NT2/D1 (cell line): ENCODE measurements at regions not wholly inside any gene's neighbourhood (a gene's known extent, or its start where the extent isn't known, plus 50 kb on each side); places are given as distances from the start of the nearest gene placed in this dataset.

Experiments
- DNase-seq: peaks from one replicate; pipeline ENCODE4 v3.0.0-alpha.2; 2011; ENCODE audit warnings: low read depth, low spot score
- H3K27me3 ChIP-seq: 2 replicates; pipeline ENCODE4 v1.6.0; 2011; ENCODE audit warnings: mild to moderate bottlenecking; ENCODE audit not compliant: insufficient read length, insufficient read depth
- H3K36me3 ChIP-seq: 2 replicates; pipeline ENCODE4 v1.6.1; 2011; ENCODE audit warnings: mild to moderate bottlenecking, low read length, mixed read lengths; ENCODE audit not compliant: insufficient read depth, insufficient read length
- H3K4me1 ChIP-seq: 2 replicates; pipeline ENCODE4 v1.5.1; 2011; ENCODE audit not compliant: insufficient read depth, insufficient read length
- H3K4me3 ChIP-seq: 2 replicates; pipeline ENCODE4 v1.5.1; 2011; ENCODE audit warnings: low read depth; ENCODE audit not compliant: insufficient read length
- H3K9ac ChIP-seq: 2 replicates; pipeline ENCODE4 v1.6.0; 2011; ENCODE audit warnings: low read depth; ENCODE audit not compliant: insufficient read length
- H3K9me3 ChIP-seq: 2 replicates; pipeline ENCODE4 v1.5.1; 2011; ENCODE audit warnings: mild to moderate bottlenecking, low read length; ENCODE audit not compliant: insufficient read depth
- SUZ12 ChIP-seq: IDR thresholded peaks from 2 replicates; pipeline ENCODE4 v1.6.1; 2011; ENCODE audit not compliant: insufficient read length, insufficient read depth; ENCODE audit errors: extremely low read depth
- YY1 ChIP-seq: IDR thresholded peaks from 2 replicates; pipeline ENCODE4 v1.6.1; 2011; ENCODE audit not compliant: insufficient read length, insufficient read depth
- ZNF274 ChIP-seq: IDR thresholded peaks from 2 replicates; pipeline ENCODE4 v1.6.1; 2011; ENCODE audit warnings: mild to moderate bottlenecking, low read depth, low read length

GRCh38 chr11:126140201-126140925, 71.1 kb downstream of the RPUSD4 start:
- H3K4me1 ChIP-seq: peaks cover 4% of the 10 kb centered on the region
- TF ChIP-seq SUZ12 (no peak), ZNF274 (no peak), YY1 (no peak)
- no peak for DNase-seq
- no peaks in the 10 kb centered on the region for H3K36me3 ChIP-seq
- no peaks in the 10 kb centered on the region for H3K9me3 ChIP-seq
- H3K9ac ChIP-seq: no peak overlapping the region
- H3K4me3 ChIP-seq: no peak overlapping the region
- no peaks in the 10 kb centered on the region for H3K27me3 ChIP-seq

- no peak for DNase-seq
Measured at GRCh38 chr11:126139111-126140091, 72.0 kb downstream of the RPUSD4 start.

GRCh38 chr11:126138636-126139035, 72.8 kb downstream of the RPUSD4 start:
- Histone ChIP-seq H3K9me3 (no peaks in the 10 kb centered on the region), H3K4me1 (peaks cover 9% of the 10 kb centered on the region), H3K27me3 (no peaks in the 10 kb centered on the region), H3K4me3 (no peak overlapping the region), H3K9ac (no peak overlapping the region), H3K36me3 (no peaks in the 10 kb centered on the region)
- TF ChIP-seq YY1: no peak
- no peak for TF ChIP-seq ZNF274
- TF ChIP-seq SUZ12: no peak
- DNase-seq: no peak

More at GRCh38 chr11:126139111-126140091, 72.0 kb downstream of the RPUSD4 start:
- Histone ChIP-seq H3K9me3 (no peaks in the 10 kb centered on the region), H3K27me3 (no peaks in the 10 kb centered on the region), H3K36me3 (no peaks in the 10 kb centered on the region), H3K9ac (no peak overlapping the region), H3K4me1 (peaks cover 4% of the 10 kb centered on the region), H3K4me3 (no peak overlapping the region)
- TF ChIP-seq ZNF274: no peak
- TF ChIP-seq YY1: no peak
- TF ChIP-seq SUZ12: no peak

- no peak for DNase-seq
- H3K9me3 ChIP-seq: no peaks in the 10 kb centered on the region
- no peaks in the 10 kb centered on the region for H3K27me3 ChIP-seq
- H3K36me3 ChIP-seq: no peaks in the 10 kb centered on the region
- TF ChIP-seq SUZ12 (no peak), YY1 (no peak), ZNF274 (no peak)
- peaks cover 13% of the 10 kb centered on the region for H3K4me1 ChIP-seq
- H3K4me3 ChIP-seq: no peak overlapping the region
- no peak overlapping the region for H3K9ac ChIP-seq
Measured at GRCh38 chr11:126137136-126137535, 74.3 kb downstream of the RPUSD4 start.

GRCh38 chr11:126136507-126136906, 73.8 kb upstream of the CDON start:
- no peak for TF ChIP-seq ZNF274
- no peak for TF ChIP-seq SUZ12
- no peak for TF ChIP-seq YY1
- DNase-seq: no peak

GRCh38 chr11:126135235-126136176, 72.8 kb upstream of the CDON start:
- TF ChIP-seq YY1 (no peak), ZNF274 (no peak), SUZ12 (no peak)
- Histone ChIP-seq H3K9me3 (no peaks in the 10 kb centered on the region), H3K4me1 (peaks cover 14% of the 10 kb centered on the region), H3K27me3 (no peaks in the 10 kb centered on the region), H3K9ac (no peak overlapping the region), H3K36me3 (no peaks in the 10 kb centered on the region), H3K4me3 (no peak overlapping the region)
- DNase-seq: no peak

More at GRCh38 chr11:126136507-126136906, 73.8 kb upstream of the CDON start:
- Histone ChIP-seq H3K9ac (no peak overlapping the region), H3K4me1 (peaks cover 13% of the 10 kb centered on the region), H3K27me3 (no peaks in the 10 kb centered on the region), H3K36me3 (no peaks in the 10 kb centered on the region), H3K4me3 (no peak overlapping the region), H3K9me3 (no peaks in the 10 kb centered on the region)
